ENCODE measurements at regions not wholly inside any gene's neighbourhood (a gene's known extent, or its start where the extent isn't known, plus 50 kb on each side); places are given as distances from the start of the nearest gene placed in this dataset.

DNA sequence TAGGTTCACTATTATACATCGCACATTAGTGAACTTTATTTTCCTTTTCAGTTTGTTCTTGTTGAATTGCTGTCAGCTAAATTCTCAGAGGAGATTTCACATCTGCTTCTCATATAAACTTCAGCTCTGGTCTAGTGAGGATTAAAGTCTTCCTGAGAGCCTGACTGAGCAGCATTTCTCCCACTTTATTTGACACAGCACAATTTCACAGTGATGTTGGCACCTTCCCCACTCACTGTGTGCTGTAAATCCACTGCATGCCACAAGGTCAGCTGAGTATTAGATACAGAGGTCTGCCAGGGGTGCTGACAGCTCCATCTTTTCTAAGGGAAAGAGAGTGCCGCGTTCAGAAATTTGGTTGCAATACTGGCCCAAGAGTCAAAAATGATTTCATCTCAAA, 567.4 kb downstream of the PRR16 start:
- TF ChIP-seq, protein P1, sequence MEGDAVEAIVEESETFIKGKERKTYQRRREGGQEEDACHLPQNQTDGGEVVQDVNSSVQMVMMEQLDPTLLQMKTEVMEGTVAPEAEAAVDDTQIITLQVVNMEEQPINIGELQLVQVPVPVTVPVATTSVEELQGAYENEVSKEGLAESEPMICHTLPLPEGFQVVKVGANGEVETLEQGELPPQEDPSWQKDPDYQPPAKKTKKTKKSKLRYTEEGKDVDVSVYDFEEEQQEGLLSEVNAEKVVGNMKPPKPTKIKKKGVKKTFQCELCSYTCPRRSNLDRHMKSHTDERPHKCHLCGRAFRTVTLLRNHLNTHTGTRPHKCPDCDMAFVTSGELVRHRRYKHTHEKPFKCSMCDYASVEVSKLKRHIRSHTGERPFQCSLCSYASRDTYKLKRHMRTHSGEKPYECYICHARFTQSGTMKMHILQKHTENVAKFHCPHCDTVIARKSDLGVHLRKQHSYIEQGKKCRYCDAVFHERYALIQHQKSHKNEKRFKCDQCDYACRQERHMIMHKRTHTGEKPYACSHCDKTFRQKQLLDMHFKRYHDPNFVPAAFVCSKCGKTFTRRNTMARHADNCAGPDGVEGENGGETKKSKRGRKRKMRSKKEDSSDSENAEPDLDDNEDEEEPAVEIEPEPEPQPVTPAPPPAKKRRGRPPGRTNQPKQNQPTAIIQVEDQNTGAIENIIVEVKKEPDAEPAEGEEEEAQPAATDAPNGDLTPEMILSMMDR (IDR thresholded peaks at IDR 0.05; ENCODE audit: insufficient read depth, low read length, poor library complexity, severe bottlenecking) = no peak
- no peak for TF ChIP-seq EZH2phosphoT487 (conservative IDR thresholded peaks at IDR 0.05; ENCODE audit: low read length)

Data from SU-DHL-6 (cell line).